Stimulated activated CD8-positive, alpha-beta memory T cell treated with anti-CD3 and anti-CD28 coated beads, Interleukin-15, amount 100 ng/mL, for 1 hour (primary cell): ENCODE measurements at regions not wholly inside any gene's neighbourhood (a gene's known extent, or its start where the extent isn't known, plus 50 kb on each side); places are given as distances from the start of the nearest gene placed in this dataset.

Experiments used
- DNase-seq: peaks from one replicate; pipeline ENCODE4 v3.0.0-alpha.2; 2020; ENCODE audit warnings: low read depth

DNA sequence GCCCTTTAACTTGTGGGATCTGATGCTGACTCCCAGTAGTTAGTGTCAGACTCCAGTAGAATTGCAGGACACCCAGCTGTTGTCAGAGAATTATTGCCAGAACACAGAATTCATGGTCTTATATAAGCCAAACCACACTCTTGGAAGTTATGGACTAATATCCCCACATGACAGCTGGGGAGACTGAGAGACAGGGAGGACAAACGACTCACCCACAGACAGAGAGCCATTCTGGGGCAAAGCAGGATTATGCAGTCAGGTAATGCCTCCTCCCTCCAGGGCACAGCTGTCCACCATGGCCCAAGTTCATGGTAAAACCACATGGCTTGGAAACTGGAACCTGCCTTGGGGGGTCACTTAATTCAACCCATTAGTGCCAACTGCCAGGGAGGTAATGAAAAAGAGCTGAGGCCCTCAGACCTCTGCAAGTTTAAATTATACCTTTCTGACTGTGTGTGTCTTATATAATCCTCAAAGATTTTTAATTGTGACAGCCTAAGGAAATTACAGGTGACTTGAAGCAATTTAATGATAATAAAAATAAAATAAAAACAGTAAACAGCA, 299.5 kb downstream of the BUD13 start:
- no peak for DNase-seq

DNA sequence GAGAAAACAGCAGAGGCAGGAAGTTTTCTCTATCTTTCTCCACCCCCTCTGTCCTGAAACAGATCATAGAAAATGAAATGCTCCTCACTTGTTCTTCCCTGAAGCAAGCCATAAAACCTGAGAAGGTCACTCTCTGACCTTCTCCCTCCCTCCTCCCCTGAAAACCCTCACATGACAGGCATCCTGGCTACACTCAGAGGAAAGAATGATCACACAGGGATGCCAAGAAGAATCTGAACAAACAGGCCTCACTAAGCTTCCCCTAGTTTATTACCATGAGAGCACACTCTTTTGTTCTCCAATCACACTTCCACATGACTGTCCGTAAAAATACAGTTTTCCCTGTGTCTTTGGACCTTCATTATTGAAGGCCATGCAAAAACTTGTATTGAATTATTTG, 300.1 kb downstream of the BUD13 start:
- DNase-seq = no peak

DNA sequence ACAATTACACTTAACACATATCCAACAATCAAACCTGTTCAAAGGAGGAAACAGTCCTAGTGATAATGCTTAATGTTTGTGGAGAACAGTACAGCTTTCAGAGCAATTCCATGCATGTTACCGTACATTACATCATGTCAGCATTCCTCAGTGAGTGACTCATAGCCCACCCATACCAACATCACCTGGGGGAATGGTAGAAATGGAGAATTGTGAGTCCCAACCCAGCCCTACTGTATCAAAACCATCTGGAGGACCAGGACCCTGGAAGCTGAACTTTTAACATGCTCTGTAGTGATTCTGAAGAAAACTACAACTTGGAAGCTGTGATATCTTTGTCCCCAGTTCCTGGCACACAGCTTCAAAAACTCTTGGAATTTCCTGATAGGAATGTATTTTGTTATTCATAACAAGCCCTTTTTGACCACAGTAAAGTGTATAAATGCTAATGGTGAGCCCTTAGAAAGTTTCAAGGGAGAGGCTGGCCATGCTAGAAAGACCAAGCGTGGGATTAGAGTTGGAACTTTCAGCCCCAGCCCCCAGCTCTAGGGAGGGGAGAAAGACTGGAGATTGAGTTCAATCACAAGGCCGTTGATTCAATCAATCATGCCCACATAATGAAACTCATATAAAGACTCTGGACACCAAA, 301.1 kb downstream of the BUD13 start:
- DNase-seq = no peak

DNA sequence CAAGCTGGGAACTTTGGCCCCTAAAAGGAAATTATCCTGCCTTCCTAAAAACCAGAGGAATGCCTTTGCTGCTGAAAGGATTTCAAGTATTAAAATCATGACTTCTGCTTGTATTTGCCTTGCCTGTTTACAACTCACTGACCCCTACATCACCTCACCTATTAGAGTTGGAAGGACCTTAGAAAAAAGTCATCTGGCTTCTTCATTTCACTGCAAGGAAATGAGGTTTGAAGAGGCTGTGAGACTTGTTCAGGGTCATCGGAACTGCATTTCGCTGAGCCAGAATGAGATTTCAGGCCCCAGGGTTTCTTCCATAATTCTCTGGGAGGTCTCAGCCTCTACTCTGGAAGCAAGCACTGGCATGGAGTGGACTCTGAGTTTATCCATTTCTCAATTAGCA, 304.1 kb downstream of the BUD13 start:
- DNase-seq = no peak

DNA sequence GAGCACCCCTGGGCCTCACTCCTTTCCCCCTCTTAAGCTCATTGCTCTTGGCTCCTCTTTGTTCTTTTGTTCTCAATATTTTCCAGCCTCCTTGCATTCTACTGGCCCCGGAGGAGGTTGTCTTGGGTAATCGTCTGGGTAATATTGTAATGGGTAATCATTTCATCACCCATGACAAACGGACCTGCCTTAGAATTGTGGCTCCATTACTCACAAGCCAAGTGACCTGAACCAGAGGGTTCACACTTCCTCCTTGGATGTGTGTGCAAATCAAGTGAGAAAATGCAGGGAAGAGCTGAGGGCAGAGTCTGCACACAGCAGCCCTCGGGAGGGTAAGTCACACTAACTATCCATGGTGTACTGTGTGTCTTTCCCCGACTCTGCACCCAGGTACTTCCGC, 305.0 kb downstream of the BUD13 start:
- DNase-seq = no peak

DNA sequence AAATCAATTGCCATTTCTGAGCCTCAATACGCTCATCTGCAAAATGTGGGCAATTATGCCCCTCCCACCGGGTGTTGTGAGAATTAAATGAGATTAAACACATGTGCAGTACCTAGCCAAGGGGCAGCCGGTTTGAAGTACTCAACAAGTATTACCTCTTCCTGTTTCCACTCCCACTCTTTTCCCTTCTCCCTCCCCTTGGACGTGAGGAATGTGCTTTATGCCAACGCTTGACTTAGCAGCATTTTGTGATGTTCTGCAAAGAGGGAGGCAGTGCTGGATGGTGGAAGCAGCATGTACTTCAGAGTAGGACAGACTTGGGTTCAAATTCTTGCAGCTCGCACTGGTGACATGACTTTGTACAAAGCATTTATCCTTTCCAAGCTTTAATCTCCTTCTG, 306.0 kb downstream of the BUD13 start:
- no peak for DNase-seq

DNA sequence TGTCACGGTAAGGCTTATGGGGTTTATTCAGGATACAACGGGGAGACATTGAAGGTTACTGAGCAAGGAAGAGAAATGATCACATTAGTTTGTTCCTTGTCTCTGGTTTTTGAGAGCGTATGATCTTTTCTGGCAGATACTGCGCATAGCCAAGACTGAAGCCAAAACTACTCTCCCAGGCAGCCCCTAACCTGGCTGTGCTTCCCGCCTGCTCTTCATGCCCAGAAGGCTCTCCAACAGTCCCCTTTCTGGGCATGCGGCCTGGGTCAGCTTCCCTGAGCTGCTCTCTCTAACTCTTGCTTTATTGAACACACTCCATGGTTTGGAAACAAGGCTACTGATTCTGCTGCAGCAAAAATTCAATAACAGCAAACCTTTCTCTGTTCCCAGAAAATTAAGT, 306.6 kb downstream of the BUD13 start:
- DNase-seq = no peak

DNA sequence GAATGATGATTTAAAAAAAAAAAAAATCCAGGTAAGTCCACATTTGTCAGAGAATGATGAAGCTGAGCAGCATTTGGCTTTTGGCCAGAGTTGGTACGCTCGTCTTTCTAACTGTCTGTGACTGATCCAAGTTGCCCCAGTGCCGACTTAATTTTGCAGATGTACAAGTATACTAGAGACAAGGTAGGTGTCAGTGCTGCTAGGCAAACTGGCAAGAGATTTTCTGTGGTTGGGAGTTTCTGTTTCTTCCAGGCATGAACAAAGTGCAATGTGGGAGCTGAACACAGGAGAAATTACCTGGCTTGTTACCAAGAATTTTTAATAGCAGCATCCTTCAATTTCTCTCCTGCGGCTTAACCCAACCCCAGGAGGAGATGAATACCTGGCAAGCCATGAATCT, 307.7 kb downstream of the BUD13 start:
- DNase-seq = no peak

DNA sequence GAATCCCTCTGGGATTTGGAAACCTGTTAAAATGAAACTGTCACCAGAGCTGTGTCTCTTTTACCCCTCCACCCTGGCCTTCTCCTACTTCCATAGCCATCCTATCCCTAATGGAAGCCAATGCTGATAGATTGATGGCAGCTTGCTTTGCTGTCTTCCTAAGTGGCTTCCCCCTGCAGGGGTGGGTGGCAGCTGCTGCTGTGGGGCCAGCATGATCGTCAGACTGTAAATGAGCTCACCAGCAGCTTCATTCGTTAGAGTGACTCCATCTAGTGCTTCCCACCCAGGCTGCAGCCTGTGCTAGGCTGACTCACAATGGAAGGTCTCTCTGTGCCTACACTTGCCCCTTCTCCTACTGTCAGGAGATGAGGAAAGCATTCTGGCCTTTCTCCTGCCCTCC, 311.0 kb downstream of the BUD13 start:
- DNase-seq = no peak

DNA sequence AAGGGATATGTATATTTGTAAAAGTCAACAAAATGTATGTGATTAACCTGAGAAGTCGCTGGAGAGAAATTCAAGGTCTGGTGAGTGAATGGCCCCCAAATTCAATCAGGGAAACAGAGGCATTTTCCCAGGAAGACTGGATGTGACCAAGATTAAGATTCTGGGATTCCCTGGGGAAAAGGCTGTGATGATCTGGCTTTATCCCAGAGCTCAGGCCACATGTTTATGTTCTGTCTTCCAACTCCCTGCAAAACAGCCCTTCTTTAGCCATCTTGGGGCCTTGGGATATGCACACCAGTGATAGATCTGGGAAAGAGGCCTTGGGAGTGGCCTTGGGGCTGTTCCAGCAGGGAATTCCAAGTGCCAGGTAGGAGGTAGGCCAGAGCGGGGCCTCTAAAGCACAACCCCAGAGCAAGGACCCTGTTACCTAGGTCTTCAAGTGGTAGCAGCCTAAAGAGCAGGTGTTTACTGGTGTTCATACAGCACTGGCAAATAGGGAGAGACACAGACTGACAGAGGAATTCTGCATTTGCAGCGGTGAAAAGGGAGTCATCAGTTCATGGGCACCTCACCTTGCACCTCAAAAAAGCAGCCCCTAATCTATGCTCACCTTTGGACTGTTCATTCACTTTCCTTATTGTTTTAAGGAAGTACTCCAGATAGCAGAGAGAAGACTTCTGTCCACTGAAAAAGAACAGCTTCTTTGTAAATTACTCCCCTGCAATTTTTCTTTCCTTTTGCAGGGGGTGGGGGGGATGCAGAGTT, 312.4 kb downstream of the BUD13 start:
- DNase-seq = no peak

DNA sequence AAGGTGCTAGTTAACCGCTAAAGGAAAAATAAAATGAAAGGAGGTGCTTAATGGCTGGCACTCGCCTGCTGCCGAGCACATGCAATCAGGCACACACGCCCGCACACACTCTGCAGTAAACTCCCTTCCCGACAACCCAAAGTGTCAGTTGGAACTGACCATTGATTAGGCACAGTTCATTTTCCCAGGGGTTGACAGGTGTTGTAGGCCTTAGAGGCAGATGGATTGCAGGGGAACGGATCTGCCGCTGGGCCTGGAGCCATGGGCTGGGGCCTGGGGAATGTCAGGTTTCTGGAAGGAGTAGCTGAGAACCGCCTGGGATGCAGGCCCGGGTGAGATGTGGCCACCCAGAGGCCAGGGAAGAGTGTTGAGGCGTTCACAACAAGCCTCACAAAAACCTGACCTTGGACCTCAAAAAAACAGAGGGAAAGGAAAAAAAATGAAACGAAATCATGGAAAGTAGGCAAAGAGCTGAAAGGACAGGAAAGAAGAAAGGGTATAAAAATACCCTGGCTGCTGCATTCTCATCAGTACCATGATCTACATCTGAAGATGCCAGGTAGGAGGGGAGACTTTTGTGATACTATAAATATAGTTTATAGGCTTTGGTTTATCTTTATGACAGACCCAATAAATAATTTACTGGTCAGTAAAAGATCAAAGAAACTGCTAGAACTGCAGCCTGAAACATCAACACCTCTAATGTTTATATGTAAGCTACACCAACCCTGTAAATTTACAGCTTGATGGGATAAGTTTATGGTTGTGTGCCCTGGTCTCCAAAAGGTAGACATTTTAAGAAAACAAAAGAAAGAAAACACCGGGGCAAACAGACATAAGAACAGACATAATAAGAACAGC, 313.4 kb downstream of the BUD13 start:
- DNase-seq = no peak

DNA sequence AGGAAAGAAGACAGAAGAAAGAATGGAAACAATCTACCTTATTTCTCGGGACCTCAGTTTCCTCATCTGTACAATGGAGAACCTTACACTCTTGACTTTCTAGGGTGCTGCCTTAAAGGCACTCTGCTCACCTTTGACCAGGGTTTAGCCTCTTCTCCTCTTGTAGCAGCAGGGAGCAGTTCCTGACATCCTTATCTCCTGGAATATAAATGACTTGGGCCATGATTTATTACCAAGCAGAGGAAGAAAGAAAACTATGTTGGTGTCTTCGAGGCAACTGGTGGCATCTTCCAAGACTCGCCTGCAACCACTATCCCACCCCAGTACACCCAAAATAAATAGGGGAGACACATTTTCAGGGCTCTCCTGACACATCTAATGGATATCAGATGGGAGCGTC, 314.2 kb downstream of the BUD13 start:
- DNase-seq = no peak

DNA sequence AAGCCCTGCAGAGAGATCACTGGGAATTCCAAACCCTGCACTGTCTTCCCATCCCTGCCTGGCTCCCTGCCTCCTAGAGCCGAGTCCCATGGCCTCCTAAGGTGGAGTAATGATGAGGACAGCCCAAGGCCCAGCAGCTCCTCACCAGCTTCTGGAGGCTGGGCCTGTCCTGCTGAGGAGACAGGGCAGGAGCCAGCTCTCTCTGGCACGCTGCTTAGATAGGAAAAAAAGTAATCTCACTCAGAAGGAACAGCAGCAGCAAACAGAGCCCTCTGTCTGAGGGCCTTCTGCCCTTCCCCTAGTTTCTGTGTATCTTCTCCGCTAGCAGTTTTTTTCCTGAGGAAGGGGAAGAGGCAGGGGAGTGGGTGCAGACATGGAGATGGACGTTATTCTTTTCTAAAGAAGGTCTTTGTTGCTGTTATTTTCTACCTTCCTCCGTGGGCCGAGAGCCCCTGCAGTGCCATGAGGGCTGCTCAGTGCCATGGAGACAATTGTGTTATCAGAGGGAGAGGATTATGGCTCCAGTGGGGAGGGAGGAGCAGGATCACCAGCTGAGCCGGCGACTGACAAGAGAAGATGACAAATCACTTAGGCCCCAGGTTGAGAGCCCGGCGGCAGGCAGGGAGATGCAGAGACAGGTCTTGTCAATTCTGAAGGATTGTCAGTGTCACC, 315.3 kb downstream of the BUD13 start:
- no peak for DNase-seq

DNA sequence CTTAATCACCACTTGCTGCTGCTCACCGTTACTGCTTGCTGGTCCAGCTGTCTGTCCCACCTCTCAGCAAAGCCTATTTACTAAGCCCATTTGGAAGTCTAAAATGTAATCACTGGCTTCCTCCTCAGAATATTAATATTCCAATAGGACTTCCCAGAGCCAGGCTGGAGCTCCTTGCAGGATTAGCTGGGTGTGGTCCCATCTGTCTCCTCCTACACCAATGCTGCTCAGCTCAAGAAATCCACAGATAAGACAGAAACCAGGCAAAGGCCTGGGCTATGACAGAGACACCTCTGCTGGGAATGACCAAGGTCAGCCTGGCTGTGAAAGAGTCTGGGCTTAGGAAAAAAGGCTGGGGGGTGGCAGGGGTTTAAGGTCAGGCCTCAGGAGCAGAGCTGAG, 317.8 kb downstream of the BUD13 start:
- no peak for DNase-seq

DNA sequence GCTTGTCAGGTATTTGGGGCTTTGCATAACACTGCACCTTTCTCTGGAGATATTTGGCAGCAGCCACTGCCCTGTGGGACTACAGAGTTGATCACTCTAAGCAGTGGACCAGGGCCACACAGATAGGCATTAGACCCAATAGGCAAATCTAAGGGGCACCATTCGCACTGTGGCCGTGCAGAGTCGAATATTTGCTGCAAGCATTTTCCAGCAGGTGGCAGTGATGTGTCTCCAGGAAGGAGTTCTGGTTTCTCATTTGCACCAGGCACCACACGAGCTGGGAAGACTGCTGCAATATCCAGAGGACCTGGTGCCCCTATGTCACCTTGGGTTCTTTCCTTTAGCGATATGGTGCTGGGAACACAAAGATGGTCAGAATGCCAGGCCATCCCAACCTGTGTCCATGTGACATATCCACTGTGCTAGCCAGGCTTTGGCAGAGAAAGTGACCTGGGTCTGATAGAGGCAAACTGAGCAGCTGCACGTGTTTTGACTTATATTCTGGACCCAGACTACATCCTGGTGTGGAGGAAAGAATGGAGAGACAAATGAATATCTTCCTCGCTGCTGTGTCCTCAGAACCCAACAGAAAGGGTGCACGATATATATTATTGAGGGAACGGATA, 318.7 kb downstream of the BUD13 start:
- DNase-seq = no peak

DNA sequence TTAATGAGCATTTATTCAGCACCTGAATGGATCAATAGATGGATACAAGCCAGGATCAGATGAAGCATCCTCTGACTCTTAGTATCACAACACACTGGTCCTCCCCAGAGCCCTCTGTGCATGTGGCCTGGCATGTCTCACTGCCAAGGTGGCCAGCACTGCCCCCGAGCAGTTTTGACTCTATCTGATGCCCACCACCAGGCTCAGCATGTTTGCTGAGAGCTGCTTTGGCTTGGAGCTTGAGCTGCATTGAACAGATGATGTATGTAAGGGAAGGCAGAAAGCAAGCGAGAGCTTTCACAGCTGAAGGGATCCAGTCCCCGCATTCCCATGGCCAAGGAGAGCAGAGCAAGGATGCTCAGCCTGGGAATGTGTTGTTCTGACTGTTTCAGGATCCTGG, 320.3 kb downstream of the BUD13 start:
- DNase-seq = no peak

DNA sequence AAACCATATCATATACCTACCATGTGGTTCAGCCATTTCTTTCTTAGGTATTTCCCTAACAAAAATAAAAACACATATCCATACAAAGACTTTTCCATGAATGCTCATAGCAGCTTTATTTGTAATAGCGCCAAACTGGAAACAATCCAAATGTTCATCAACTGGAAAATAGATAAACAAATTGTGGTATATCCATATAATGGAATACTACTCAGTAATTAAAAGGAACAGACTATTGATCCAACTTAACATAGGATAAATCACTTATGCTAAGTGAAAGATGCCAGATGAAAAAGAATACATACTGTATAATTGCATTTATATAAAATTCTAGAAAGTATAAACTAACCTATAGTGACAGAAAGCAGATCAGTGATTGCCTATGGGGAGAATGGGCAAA, 323.3 kb downstream of the BUD13 start:
- no peak for DNase-seq

DNA sequence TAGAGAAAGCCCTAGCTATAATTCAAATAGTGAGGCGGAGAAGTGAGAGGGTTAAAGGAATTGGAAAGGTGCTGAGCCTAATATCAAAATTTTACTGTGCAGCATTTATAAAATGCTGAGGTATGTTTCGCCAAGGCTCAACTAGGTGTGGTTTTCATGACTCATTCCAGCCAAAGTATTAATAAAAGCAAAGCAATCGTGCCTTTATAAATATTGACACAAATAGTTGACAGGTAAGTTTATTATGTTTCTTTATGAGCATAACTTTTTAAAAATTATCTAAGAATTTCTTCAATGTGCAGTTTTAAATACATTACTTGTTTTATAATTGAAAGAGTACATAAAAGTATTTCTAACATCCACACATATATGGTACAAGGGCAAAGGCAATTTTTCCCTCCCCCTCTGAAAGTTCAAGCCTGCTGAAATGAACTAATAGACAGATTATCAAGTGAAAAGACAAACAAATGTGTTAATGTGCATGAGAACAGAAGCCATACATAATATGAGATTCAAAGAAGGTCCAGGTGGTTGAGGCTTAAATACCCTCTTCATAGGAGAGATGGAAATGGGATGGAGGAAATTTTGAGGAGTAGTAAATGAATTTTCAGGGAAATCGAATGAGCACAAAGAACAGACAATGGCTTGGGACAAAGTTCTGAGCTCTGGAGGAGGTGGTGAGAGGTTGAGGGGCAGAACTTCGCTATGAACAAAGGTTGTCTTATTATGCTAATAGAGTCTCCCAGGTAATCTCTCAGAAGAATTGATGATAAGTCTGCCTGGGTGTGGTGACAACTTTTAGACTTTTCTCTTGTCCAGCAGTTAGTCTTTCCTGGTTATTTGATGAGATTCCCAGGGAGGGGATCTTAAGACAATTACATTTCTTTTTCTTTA, 326.5 kb downstream of the BUD13 start:
- no peak for DNase-seq

DNA sequence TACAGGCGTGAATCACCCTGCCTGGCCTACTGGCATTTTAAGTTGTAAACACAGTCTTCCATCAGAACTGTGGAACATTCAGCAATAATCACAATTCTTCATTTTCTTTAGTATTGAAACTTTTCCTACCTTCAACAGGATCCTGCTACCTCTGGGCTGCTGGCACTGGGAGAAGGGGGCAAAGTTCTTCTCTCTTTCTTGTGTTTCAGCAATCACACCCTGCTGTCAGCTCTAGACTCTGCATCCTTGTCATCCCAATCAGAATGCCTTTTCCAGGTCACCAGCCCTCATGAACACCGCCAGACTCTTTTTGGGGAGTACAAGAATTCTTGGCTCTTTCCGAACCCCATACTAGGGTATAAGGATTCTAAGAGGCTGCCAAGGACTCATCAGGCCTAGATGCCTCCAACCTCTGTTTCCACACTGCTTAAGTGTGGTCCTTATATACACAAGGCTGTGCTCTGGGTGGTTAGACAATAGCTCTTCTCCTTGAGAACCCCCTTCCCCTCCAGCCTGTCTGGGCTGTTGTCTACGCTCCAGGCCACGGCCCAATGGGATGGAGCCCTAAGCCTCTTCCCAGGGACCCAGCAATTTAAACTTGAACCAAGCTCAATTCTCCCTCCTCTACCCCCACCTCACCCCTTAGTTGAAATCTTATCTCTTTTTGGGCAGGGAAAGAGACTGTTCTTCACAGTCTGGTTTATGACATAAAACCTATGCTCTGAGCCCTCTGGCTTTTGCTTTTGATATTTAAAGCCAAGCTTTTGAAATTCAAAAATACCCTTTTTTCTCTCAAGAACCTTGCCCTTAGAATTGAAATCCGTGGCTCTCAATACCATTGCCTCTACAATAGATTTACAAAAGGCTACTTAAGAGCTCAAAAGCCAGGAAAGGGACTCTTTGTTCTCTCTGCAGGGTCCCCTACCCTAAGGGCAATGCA, 327.4 kb downstream of the BUD13 start:
- DNase-seq = no peak
